PFSK-1 (cell line): ENCODE measurements at regions not wholly inside any gene's neighbourhood (a gene's known extent, or its start where the extent isn't known, plus 50 kb on each side); places are given as distances from the start of the nearest gene placed in this dataset.

ENCODE experiments used
- POLR2AphosphoS5 ChIP-seq: IDR thresholded peaks from 2 replicates; pipeline ENCODE4 v1.6.1; 2012; ENCODE audit warnings: low read depth, mild to moderate bottlenecking, control low read depth, low read length, moderate library complexity
- SIN3A ChIP-seq: IDR thresholded peaks from 2 replicates; pipeline ENCODE4 v1.6.1; 2012; ENCODE audit warnings: mild to moderate bottlenecking, low read length, moderate library complexity, borderline replicate concordance; ENCODE audit not compliant: insufficient read depth
- TAF1 ChIP-seq: IDR thresholded peaks from 2 replicates; pipeline ENCODE4 v1.6.1; 2012; ENCODE audit warnings: low read length, control low read depth, borderline replicate concordance; ENCODE audit not compliant: insufficient read depth
- TF ChIP-seq, protein P1 (sequence below), 2 experiments: IDR thresholded peaks; 2 replicates each; pipeline versions ENCODE4 v1.6.1 to v1.8.0; 2011 to 2012; ENCODE audit warnings: low read depth in 2 of 2, low read length in 2 of 2, control low read depth in 1 of 2, inconsistent platforms in 1 of 2, mild to moderate bottlenecking in 1 of 2, moderate library complexity in 1 of 2; ENCODE audit not compliant: insufficient read depth in 1 of 2

DNA sequence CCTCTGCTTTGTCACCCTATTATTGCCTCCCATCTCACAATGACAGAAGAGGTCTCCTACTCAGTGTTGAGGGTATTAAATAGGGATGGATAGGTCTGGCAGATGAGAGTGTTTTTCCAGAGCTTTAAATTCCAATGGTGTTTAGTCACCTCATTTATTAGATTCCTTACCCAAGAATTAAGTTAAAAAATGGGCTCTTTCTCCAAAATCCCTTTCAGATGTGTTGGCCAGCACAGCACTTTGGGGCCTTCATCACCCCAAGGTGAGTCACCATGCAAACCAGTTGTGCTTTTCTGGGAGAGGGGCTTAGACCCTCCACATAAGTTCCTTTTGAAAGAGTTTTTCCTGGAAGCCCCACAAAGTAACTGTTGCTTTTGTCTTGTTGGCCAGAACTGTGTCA, 78.4 kb downstream of the CYP26A1 start:
- TF ChIP-seq POLR2AphosphoS5 (no peak), TAF1 (no peak), SIN3A (no peak)
- TF ChIP-seq, protein P1, sequence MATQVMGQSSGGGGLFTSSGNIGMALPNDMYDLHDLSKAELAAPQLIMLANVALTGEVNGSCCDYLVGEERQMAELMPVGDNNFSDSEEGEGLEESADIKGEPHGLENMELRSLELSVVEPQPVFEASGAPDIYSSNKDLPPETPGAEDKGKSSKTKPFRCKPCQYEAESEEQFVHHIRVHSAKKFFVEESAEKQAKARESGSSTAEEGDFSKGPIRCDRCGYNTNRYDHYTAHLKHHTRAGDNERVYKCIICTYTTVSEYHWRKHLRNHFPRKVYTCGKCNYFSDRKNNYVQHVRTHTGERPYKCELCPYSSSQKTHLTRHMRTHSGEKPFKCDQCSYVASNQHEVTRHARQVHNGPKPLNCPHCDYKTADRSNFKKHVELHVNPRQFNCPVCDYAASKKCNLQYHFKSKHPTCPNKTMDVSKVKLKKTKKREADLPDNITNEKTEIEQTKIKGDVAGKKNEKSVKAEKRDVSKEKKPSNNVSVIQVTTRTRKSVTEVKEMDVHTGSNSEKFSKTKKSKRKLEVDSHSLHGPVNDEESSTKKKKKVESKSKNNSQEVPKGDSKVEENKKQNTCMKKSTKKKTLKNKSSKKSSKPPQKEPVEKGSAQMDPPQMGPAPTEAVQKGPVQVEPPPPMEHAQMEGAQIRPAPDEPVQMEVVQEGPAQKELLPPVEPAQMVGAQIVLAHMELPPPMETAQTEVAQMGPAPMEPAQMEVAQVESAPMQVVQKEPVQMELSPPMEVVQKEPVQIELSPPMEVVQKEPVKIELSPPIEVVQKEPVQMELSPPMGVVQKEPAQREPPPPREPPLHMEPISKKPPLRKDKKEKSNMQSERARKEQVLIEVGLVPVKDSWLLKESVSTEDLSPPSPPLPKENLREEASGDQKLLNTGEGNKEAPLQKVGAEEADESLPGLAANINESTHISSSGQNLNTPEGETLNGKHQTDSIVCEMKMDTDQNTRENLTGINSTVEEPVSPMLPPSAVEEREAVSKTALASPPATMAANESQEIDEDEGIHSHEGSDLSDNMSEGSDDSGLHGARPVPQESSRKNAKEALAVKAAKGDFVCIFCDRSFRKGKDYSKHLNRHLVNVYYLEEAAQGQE (IDR thresholded peaks at IDR 0.05; ENCODE audit: insufficient read depth in 1 of 2, low read depth in 2 of 2, low read length in 2 of 2) = no peak
